ENCODE measurements at regions not wholly inside any gene's neighbourhood (a gene's known extent, or its start where the extent isn't known, plus 50 kb on each side); places are given as distances from the start of the nearest gene placed in this dataset.
"Not testable (repeated sequence)": the region's sequence is repeated elsewhere in the genome, so short reads cannot be mapped to it uniquely, and the experiment has no call there.

GRCh38 chr6:50520326-50521266 is 192.7 kb upstream of the TFAP2D start:
- DNase-seq = peak; percentile 40

DNA sequence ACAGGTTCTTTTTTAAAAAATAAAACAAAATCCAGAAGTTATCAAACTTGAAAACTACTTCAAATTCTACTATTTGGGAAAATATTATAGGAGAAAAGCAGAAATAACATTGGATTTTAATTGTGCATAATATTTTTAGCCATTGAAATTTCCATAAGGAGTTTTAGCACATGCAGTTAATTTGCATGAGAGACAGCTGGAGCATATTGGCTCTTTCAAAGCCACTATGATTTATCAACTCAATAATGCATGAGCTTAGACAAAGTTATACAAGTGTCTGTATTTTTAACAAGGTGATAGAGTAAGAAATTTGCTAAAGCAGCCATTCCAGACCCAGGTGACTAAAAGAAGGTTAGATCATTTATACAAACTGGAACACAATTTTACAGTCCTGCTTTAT is 189.0 kb upstream of the TFAP2D start:
- no peak for DNase-seq

GRCh38 chr6:50527985-50528384 is 185.3 kb upstream of the TFAP2D start:
- DNase-seq = no peak

- DNase-seq = no peak
Observed at GRCh38 chr6:50539447-50539846, 173.9 kb upstream of the TFAP2D start.

DNA sequence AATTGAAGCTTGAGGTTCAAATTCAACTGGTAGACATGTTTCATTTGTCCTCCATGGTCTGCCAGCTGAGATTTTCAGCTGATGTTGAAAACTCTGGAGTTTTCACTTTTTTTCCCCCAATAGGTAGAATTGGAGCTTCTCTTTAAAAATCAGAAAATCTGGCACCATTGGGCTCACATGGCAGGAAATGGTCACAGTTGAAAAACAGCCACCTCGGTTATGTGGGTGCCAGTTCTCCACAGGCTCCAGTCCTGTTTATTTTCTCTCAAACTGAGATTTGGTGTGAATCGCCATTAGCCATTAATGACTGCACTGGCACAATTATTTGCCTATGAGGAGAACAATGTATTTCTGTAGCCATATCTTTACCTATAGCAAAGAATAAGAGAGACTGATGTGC is 171.4 kb upstream of the TFAP2D start:
- DNase-seq = no peak

- peak; percentile 84 for DNase-seq
Observed at GRCh38 chr6:50543666-50544065, 169.7 kb upstream of the TFAP2D start.

- DNase-seq = peak; percentile 61
Observed at GRCh38 chr6:50549026-50549425, 164.3 kb upstream of the TFAP2D start.

DNA sequence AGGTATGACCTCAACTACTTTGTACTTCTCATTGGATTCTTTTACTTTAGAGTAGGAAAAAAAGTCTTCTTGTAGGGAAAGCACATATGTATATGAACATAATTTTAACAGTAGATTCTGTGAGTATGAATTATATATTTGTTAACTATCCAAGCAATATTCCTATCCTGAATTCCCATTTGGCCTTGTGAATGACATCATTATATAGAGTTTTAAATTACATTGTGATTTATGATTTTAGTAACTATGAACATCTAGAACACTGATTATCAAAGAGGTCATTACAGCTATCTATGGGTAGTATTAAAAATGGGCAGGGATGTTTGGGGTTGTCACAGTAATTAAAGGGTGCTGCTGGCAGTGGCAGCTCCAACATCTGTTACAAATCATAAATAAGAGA is 163.9 kb upstream of the TFAP2D start:
- no peak for DNase-seq

- no peak for DNase-seq
Observed at GRCh38 chr6:50555982-50556381, 157.3 kb upstream of the TFAP2D start.

GRCh38 chr6:50565004-50565403 is 148.3 kb upstream of the TFAP2D start:
- no peak for DNase-seq

GRCh38 chr6:50571230-50571629 is 142.1 kb upstream of the TFAP2D start:
- DNase-seq = not testable (repeated sequence)

- peak; percentile 83 for DNase-seq
Observed at GRCh38 chr6:50585441-50586330, 127.6 kb upstream of the TFAP2D start.

DNA sequence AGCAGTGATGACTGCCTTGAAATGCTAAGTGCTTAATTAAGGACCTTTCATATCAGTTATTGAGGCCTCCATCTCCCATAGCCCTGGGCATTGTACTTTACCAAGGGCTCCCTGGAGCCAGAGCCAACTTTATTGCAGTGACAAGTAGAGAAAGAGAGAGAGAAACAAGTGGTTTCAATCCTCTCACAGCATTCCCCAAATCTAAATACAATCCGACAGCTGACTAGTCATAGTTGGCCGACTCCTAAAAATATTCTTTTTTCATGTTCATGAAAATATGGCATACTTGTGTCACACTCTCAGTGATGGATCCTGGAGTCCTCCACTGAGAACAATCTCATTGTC is 127.0 kb upstream of the TFAP2D start:
- no peak for DNase-seq

DNA sequence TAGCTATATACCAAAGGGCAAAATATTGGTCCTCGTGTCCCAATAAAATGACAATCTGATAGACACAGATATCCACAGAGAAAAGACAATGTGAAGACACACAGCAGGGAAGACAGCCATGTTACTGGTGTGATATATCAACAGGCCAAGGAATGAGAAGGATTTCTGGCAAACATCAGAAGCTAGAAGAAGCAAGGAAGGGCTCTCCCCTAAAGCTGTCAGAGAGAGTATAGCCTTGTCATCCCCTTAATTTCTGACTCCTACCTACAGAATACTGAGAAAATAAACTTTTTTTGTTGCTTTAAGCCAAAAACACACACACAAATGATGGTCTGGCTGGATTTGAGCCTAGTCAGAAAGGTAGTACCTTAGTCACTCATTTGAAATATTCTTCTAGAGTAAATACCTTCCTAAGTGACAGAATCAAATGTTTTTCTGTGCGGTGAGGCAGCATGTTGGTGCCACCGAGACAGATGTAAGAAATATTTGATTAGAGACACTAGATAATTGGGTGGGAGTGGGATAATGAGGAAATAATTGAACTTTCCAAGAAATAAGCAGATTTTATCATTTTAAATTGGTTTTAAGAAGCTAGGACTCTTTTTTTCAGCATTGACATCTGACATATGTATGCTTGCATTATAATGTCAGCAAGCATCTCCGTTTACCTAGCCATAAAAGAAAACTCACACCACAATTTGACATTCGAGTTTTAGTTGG is 123.4 kb upstream of the TFAP2D start:
- no peak for DNase-seq

DNA sequence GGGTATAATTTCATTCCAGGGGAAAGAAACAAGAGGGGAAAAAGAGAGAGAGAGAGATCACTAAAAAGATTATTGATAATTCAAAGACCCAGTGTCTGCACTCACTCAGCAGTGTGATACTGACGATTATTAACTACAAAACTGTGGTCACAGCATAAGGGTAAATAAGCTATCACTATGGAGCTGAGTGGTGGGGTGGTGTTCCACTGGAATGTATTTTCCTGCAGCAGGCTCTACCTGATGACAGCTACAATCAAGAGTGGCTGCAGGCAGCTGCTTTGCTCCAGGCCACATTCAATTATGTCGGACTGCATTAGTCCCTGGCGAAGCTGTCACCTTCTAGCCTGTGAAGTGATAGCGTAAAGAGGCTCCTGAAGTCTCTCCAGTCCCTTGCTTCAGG is 122.2 kb upstream of the TFAP2D start:
- DNase-seq = peak; percentile 81

DNA sequence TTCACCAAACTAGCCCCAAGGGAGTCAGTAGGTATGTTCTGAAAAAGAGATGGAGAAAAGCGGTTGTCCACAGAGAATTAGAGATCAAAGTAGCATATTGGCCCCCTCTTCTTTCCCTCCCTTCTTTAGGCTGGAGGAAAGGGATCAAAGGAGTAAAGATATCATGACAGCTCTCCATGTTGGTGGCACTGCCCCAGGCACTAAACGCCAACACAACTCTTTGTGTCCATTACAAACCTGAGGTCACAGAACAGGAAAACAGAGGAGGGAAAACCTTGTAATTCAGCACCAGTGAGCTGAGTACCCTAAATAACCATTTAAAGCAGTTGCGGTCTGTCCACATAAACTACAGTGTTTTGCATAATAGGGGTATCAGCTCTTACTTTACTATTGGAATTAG is 113.0 kb upstream of the TFAP2D start:
- DNase-seq = no peak

DNA sequence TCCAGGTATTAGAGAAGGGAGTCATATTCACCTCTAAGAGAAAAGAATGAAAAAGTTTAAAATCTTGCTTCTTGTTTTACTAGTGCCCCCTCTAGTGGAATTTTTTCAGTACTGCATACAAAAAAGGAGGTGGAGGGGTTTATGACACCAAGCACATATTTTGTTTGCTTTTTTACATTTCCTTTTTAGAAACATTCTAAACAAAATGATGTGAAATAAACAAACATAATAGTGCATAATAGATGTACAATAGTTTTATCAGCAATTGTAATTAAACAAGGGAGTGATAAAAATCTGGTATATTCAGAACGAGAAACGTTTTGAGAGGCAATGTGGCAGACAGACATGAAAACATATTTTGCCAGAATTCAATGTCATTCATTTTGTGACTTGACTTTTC is 111.0 kb upstream of the TFAP2D start:
- DNase-seq = peak; percentile 89

DNA sequence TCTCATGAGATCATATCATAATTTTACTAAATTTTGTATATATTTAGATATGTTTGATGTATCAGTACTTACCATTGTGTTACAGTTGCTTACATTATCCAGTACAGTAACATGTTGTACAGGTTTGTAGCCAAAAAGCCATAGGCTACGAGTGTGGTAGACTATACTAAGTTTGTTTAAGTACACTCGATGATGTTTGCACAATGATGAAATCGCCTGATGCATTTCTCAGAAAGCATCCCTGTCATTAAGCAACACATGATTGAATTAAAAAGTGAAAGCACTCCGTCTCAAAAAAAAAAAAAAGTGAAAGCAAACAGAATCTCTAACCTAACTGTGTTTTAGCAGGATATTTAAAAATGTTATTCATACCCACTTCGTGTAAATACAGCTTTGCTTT is 104.9 kb upstream of the TFAP2D start:
- no peak for DNase-seq

DNA sequence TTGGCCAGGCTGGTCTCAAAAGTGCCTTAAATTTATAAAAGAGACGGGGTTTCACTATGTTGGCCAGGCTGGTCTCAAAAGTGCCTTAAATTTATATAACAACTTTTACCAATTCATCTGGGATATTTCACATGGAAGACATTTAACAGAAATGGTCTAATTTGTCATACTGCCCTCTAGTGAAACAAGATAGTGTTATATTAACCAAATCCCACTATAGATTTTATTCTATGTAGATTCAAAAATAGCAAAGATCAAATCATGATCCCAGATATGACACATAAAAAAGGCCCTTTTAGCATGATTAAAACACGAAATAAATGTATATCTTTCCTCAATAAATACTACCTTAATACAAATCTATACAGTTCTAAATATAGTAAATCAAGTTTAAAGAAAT is 102.8 kb upstream of the TFAP2D start:
- no peak for DNase-seq

- no peak for DNase-seq
Observed at GRCh38 chr6:50635429-50635828, 77.9 kb upstream of the TFAP2D start.

GRCh38 chr6:50637267-50637666 is 76.1 kb upstream of the TFAP2D start:
- DNase-seq = peak; percentile 17

DNA sequence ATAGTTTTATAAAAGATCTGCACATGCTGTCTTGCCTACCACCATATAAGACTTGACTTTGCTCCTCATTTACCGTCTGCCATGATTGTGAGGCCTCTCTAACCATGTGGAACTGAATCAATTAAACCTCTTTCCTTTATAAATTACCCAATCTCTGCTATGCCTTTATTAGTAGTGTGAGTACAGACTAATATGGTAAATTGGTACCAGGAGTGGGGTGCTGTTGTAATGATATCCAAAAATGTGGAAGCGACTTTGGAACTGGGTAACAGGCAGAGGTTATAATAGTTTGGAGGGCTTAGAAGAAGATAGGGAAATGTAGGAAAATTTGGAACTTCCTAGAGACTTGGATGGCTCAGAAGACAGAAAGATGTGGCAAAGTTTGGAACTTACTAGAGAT is 64.2 kb upstream of the TFAP2D start:
- no peak for DNase-seq

DNA sequence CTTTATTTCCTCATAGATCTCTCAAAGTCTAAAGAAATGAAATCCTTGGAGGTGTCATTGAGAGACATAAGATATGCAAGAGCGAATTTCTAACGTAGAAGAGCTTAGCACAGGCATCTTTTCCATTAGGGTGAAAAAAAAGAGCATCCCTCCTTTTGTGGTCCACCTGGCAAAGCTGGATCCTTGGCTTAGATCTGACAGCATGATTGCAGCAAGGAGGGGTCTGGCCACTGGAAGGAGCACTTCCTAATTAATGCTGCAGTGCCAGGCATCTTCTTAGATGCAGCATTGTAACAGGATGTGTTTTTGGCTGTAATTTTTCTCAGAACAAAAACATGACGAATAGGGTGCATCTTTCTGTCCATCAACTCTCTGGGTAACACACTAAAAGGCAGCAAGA is 60.1 kb upstream of the TFAP2D start:
- DNase-seq = peak; percentile 7
